ENCODE measurements at regions not wholly inside any gene's neighbourhood (a gene's known extent, or its start where the extent isn't known, plus 50 kb on each side); places are given as distances from the start of the nearest gene placed in this dataset.

- intact Hi-C loops (cut with micrococcal nuclease), result no loop called here
- Mint-ChIP-seq H3K4me3 (ENCODE audit: unreplicated experiment) (no peak overlapping the region), H3K27ac (ENCODE audit: low read depth, unreplicated experiment) (no peak overlapping the region), H3K36me3 (ENCODE audit: insufficient read depth, unreplicated experiment) (no peaks in the 10 kb centered on the region), H3K9me3 (ENCODE audit: unreplicated experiment) (no peaks in the 10 kb centered on the region), H3K4me1 (ENCODE audit: insufficient read depth, unreplicated experiment) (no peaks in the 10 kb centered on the region), H3K27me3 (ENCODE audit: insufficient read depth, unreplicated experiment) (peaks cover 75% of the 10 kb centered on the region)
- CTCF ChIA-PET, result no interaction called here
- DNase-seq (ENCODE audit: unreplicated experiment), result no peak
- POLR2A ChIA-PET, result no interaction called here
- BruUV-seq (replicated peaks), result no TSS peak
- TF ChIP-seq CTCF (IDR thresholded peaks at IDR 0.05; ENCODE audit: unreplicated experiment), result no peak
These were observed 250.4 kb upstream of the SFSWAP start for GRCh38 chr12:131460520-131460919.

DNA sequence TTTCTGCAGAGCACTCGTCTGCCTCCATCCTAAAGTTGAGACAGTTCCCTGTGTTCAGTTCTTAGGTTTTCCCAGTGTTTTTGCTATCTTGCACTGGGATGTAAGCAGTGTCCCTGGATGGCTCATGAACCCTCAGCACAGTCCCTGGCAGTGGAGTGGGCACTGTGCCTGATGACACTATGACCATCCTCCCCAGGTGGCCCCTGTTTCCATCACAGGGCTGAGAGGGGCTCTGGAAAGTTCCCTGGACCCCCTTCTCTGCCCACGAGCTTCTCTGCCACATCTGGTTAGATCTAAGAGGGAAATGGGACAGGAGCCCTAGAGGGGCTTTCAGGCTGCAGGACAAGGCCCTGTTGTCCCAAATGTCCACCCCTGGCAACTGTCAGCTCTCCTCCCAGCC lies 249.8 kb upstream of the SFSWAP start:
- Mint-ChIP-seq H3K27ac (ENCODE audit: low read depth, unreplicated experiment) (no peak overlapping the region), H3K4me1 (ENCODE audit: insufficient read depth, unreplicated experiment) (no peaks in the 10 kb centered on the region), H3K4me3 (ENCODE audit: unreplicated experiment) (no peak overlapping the region), H3K36me3 (ENCODE audit: insufficient read depth, unreplicated experiment) (no peaks in the 10 kb centered on the region), H3K27me3 (ENCODE audit: insufficient read depth, unreplicated experiment) (peaks cover 75% of the 10 kb centered on the region), H3K9me3 (ENCODE audit: unreplicated experiment) (no peaks in the 10 kb centered on the region)
- no peak for DNase-seq (ENCODE audit: unreplicated experiment)
- BruUV-seq (replicated peaks), result no TSS peak
- intact Hi-C loops (cut with micrococcal nuclease), result no loop called here
- ChIA-PET CTCF (interaction anchor here (1.6 kb wide), 1 partner anchor 357 kb away, joined by 3 read pairs; no protein-coding TSS in a partner anchor), POLR2A (no interaction called here)
- TF ChIP-seq CTCF (IDR thresholded peaks at IDR 0.05; ENCODE audit: unreplicated experiment), result no peak

- no peak overlapping the region for H3K4me3 Mint-ChIP-seq (ENCODE audit: unreplicated experiment)
- intact Hi-C loops (cut with micrococcal nuclease), result no loop called here
- CTCF ChIA-PET, result interaction anchor here (0.6 to 1.6 kb wide), 6 partner anchors 8 to 557 kb away, joined by 3 to 6 read pairs (median 4); no protein-coding TSS in a partner anchor
- H3K27me3 Mint-ChIP-seq (ENCODE audit: insufficient read depth, unreplicated experiment), result peaks cover 58% of the 10 kb centered on the region
- H3K27ac Mint-ChIP-seq (ENCODE audit: low read depth, unreplicated experiment), result no peak overlapping the region
- BruUV-seq (replicated peaks), result no TSS peak
- TF ChIP-seq CTCF (IDR thresholded peaks at IDR 0.05; ENCODE audit: unreplicated experiment), result no peak
- no peaks in the 10 kb centered on the region for H3K4me1 Mint-ChIP-seq (ENCODE audit: insufficient read depth, unreplicated experiment)
- H3K9me3 Mint-ChIP-seq (ENCODE audit: unreplicated experiment), result no peaks in the 10 kb centered on the region
- H3K36me3 Mint-ChIP-seq (ENCODE audit: insufficient read depth, unreplicated experiment), result no peaks in the 10 kb centered on the region
- DNase-seq (ENCODE audit: unreplicated experiment), result no peak
- POLR2A ChIA-PET, result interaction anchor here (0.7 kb wide), 1 partner anchor 766 kb away, joined by 4 read pairs; no protein-coding TSS in a partner anchor
These were observed 247.7 kb upstream of the SFSWAP start for GRCh38 chr12:131463174-131463573.

GRCh38 chr12:131464081-131464480 lies 246.8 kb upstream of the SFSWAP start:
- H3K27me3 Mint-ChIP-seq (ENCODE audit: insufficient read depth, unreplicated experiment), result peaks cover 49% of the 10 kb centered on the region
- H3K4me3 Mint-ChIP-seq (ENCODE audit: unreplicated experiment), result no peak overlapping the region
- no peak for DNase-seq (ENCODE audit: unreplicated experiment)
- CTCF ChIA-PET, result interaction anchor here (1.1 to 1.6 kb wide), 2 partner anchors 11 to 235 kb away, joined by 3 to 6 read pairs; no protein-coding TSS in a partner anchor
- no peak overlapping the region for H3K27ac Mint-ChIP-seq (ENCODE audit: low read depth, unreplicated experiment)
- no TSS peak for BruUV-seq (replicated peaks)
- no peaks in the 10 kb centered on the region for H3K9me3 Mint-ChIP-seq (ENCODE audit: unreplicated experiment)
- H3K4me1 Mint-ChIP-seq (ENCODE audit: insufficient read depth, unreplicated experiment), result no peaks in the 10 kb centered on the region
- TF ChIP-seq CTCF (IDR thresholded peaks at IDR 0.05; ENCODE audit: unreplicated experiment), result no peak
- POLR2A ChIA-PET, result interaction anchor here (0.7 kb wide), 1 partner anchor 767 kb away, joined by 4 read pairs; no protein-coding TSS in a partner anchor
- H3K36me3 Mint-ChIP-seq (ENCODE audit: insufficient read depth, unreplicated experiment), result no peaks in the 10 kb centered on the region
- intact Hi-C loops (cut with micrococcal nuclease), result no loop called here

All from MCF 10A (cell line).